GM10266 (cell line): ENCODE measurements at regions not wholly inside any gene's neighbourhood (a gene's known extent, or its start where the extent isn't known, plus 50 kb on each side); places are given as distances from the start of the nearest gene placed in this dataset.

Experiments used
- DNase-seq: peaks from one replicate; pipeline ENCODE4 v3.0.0; 2012; ENCODE audit errors: extremely low spot score
- CTCF ChIP-seq: IDR thresholded peaks from 2 replicates; pipeline ENCODE4 v1.5.1; 2012; ENCODE audit warnings: mild to moderate bottlenecking, low read depth; ENCODE audit not compliant: control insufficient read depth, insufficient read depth; ENCODE audit errors: missing control alignments

DNA sequence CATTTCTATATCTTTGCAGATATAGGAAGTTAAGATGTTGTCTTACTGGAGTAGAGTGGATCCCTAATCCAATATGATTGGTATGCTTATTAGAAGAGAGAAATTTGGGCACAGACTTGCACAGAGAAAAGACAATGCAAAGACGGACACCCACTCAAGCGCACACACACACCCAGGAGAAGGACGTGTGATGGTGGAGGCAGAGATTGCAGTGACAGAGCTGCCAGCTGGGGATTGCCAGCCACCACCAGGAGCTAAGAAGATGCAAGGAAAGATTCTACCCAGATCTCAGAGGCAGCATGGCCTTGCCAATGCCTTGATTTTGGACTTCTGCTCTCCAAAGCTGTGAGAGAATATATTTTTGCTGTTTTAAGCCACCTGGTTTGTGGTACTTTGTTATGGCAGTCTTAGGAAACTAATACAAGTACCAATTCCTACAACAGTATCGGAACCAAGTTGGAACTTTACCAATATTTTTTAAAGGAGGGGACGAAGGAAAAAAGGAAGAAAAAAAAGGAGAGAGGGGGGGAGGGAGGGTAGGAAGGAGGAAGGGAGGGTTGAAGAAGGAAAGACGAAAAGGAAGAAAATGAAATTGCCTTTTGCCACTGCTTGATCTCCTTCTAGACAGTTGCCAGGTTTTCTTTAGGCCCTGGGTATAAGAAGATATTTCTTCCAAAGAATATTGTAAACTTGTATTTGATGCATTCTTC lies 334.0 kb downstream of the BUD13 start:
- no peak for TF ChIP-seq CTCF
- no peak for DNase-seq

DNA sequence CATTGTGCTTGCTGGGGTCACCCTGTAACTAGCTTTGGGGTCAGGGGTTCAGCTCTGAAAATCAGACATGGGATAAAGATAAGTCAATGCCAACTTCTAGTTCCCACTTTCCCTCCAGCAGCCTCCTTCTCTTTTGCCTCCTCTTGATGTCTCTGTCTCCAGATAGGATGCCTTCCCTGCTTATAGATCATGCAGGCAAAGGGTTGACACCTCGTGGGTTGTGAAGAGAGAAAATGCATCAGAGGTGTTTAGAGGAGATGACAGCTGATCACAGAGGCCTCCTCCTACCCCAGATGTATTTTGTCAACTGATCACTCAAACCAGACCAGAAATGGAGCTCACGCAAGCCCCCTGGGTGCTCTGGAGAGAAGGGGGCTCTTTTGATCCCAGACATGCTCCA lies 337.8 kb downstream of the BUD13 start:
- no peak for TF ChIP-seq CTCF
- no peak for DNase-seq

DNA sequence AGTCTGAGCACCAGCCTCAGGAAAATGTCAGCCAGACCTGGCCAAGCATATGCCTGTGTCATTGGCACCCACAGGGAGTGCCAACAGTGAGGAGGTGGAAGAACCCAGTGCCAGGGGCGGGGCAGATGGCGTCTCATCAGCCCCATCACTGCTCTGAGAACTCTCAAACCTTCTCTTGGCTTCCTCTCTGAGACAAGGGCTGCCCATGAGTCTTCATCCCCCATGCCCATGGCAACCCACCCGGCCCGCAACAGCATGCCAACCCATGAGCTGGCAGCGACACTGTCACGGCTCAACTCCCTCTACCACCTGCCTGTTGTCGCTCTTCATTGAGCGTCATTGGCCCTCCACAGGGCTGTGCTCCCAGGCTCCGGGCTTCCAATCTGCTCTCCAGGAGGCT lies 340.5 kb downstream of the BUD13 start:
- TF ChIP-seq CTCF: no peak
- no peak for DNase-seq

GRCh38 chr11:116431842-116432241 lies 340.9 kb downstream of the BUD13 start:
- no peak for TF ChIP-seq CTCF
- no peak for DNase-seq

GRCh38 chr11:116428638-116428975 lies 344.2 kb downstream of the BUD13 start:
- TF ChIP-seq CTCF: no peak
- DNase-seq: no peak

DNA sequence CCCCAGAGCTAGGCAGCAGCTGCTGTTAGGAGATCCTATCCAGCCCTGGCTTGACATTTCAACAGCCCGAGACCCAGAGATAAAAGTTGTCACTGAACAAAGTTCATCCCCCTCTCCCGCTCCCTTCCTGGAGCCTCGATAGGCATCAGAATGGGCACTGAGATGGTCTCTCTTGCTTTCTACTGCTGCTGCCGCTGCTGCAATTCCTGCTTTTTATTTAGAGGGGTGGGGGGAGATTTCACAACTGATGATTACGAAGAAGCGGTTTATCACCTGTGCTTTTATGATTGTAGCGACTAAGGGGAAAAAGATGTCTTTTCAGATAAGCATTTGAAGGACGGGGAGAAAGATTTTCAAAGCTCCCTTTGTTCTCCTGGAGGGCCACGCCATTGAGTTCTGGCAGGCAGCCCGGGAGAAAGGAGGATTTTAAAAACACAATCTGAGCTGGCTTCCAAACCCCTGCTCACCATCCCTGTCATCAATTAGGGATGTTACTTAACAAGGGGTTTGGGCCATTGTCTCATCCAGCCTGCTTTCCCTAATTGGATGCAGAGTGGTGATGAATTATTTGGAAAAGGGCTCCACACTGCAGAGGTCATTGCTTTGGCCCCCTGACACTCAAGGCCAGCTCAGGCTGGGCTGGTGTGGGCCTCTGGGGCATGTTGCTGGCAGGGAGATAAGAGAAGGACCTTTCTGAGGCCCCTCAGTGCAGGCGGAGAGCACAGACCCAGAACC lies 344.7 kb downstream of the BUD13 start:
- DNase-seq: no peak
- no peak for TF ChIP-seq CTCF

DNA sequence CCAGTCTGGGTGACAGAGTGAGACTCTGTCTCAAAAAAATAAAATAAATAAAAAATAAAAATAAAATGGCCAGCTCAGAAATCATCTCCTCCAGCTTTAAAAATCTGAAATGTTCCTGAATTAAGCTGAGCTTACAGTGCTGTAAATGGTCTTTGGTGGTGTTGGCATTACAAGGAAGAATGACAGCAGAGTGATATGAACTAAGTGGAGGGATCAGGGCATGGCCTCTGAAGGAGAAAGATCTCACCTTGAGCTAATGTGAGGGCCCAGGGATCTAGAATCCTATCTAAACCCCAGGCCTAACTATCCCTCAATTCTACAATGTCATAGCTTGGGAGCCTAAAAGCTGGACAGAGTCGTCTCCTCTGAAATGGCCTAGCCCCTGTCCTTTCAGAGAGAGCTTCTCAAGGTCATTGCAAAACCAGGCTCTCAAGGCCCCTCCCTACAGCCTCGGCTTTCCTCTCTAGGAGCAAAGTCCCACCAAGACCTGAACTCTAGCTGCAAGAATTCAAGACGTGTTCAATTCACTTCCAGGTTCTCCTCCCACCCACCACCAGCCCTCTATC lies 345.4 kb downstream of the BUD13 start:
- no peak for TF ChIP-seq CTCF
- no peak for DNase-seq
